ENCODE measurements at regions not wholly inside any gene's neighbourhood (a gene's known extent, or its start where the extent isn't known, plus 50 kb on each side); places are given as distances from the start of the nearest gene placed in this dataset.

DNA sequence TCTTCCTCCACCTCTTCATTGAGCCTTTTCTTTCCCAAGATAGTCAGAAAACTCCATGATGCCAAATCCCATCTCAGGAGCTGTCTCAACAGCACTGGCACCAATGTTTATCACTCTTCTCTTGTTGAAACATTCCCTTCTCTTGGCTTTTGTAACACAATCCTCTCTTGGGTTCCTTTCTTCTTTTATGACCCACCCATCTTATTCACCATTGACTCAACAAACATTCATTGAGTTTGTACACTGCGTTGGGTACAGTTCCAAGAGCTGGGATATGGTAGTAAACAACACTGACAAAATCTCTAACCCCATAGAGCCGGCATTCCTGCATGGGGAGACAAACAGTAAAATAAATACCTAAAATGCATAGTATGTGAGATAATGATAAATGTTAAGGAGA, 577.5 kb downstream of the INHBA start:
- no peak for TF ChIP-seq RAD21 (conservative IDR thresholded peaks at IDR 0.05)
- TF ChIP-seq CTCF (IDR thresholded peaks at IDR 0.05; ENCODE audit: poor library complexity, severe bottlenecking) = no peak
- TF ChIP-seq, protein P1, sequence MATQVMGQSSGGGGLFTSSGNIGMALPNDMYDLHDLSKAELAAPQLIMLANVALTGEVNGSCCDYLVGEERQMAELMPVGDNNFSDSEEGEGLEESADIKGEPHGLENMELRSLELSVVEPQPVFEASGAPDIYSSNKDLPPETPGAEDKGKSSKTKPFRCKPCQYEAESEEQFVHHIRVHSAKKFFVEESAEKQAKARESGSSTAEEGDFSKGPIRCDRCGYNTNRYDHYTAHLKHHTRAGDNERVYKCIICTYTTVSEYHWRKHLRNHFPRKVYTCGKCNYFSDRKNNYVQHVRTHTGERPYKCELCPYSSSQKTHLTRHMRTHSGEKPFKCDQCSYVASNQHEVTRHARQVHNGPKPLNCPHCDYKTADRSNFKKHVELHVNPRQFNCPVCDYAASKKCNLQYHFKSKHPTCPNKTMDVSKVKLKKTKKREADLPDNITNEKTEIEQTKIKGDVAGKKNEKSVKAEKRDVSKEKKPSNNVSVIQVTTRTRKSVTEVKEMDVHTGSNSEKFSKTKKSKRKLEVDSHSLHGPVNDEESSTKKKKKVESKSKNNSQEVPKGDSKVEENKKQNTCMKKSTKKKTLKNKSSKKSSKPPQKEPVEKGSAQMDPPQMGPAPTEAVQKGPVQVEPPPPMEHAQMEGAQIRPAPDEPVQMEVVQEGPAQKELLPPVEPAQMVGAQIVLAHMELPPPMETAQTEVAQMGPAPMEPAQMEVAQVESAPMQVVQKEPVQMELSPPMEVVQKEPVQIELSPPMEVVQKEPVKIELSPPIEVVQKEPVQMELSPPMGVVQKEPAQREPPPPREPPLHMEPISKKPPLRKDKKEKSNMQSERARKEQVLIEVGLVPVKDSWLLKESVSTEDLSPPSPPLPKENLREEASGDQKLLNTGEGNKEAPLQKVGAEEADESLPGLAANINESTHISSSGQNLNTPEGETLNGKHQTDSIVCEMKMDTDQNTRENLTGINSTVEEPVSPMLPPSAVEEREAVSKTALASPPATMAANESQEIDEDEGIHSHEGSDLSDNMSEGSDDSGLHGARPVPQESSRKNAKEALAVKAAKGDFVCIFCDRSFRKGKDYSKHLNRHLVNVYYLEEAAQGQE (IDR thresholded peaks at IDR 0.05; ENCODE audit: borderline replicate concordance) = no peak
- no peak for TF ChIP-seq EZH2 (IDR thresholded peaks at IDR 0.05; ENCODE audit: borderline replicate concordance, insufficient read depth, low read length, poor library complexity, severe bottlenecking)

Measured in neural cell (in vitro differentiated cells).